Activated naive CD8-positive, alpha-beta T cell (primary cell): ENCODE measurements at regions not wholly inside any gene's neighbourhood (a gene's known extent, or its start where the extent isn't known, plus 50 kb on each side); places are given as distances from the start of the nearest gene placed in this dataset.

Source experiments
- H3K27ac Mint-ChIP-seq: one replicate; pipeline ENCODE4 v1.8.0; 2021; ENCODE audit warnings: mixed read lengths
- H3K27me3 Mint-ChIP-seq: one replicate; pipeline ENCODE4 v1.8.0; 2021; ENCODE audit warnings: mixed read lengths
- H3K36me3 Mint-ChIP-seq: one replicate; pipeline ENCODE4 v1.8.0; 2021; ENCODE audit warnings: mixed read lengths
- H3K4me1 Mint-ChIP-seq: one replicate; pipeline ENCODE4 v1.8.0; 2021; ENCODE audit warnings: low read depth, mixed read lengths
- H3K4me3 Mint-ChIP-seq: one replicate; pipeline ENCODE4 v1.8.0; 2021; ENCODE audit warnings: mild to moderate bottlenecking, mixed read lengths
- H3K9me3 Mint-ChIP-seq: one replicate; pipeline ENCODE4 v1.8.0; 2021; ENCODE audit warnings: low read depth, mixed read lengths

DNA sequence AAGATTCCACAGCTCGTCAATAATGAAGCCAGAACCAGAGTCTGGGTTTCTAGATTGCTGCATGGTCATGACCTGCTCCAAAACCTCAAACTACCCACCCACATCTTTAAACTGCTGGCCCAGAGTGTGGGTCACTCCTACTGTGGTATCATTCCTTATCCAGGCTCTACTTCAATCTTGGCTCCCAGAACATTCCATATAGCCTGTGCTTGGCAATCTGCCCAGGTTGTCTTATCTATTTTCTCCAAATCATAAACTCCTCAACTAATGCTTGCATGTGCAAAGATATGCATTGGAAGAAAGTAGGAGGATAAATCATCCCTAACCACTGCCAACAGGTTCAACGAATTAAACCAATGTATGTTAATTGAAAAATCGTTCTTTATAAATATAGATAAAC, 169.7 kb downstream of the ANXA2 start:
- Mint-ChIP-seq H3K27ac (no peak overlapping the region), H3K4me3 (no peak overlapping the region), H3K27me3 (peaks cover 1% of the 10 kb centered on the region), H3K9me3 (no peaks in the 10 kb centered on the region), H3K4me1 (peaks cover 7% of the 10 kb centered on the region), H3K36me3 (no peaks in the 10 kb centered on the region)

- Mint-ChIP-seq H3K36me3 (no peaks in the 10 kb centered on the region), H3K27ac (peak overlapping the region; percentile 16), H3K9me3 (no peaks in the 10 kb centered on the region), H3K4me3 (no peak overlapping the region), H3K4me1 (peaks cover 7% of the 10 kb centered on the region), H3K27me3 (peaks cover 1% of the 10 kb centered on the region)
Measured at GRCh38 chr15:60228619-60229018, 169.2 kb downstream of the ANXA2 start.

- Mint-ChIP-seq H3K36me3 (peaks cover 2% of the 10 kb centered on the region), H3K27ac (no peak overlapping the region), H3K4me3 (no peak overlapping the region), H3K27me3 (peaks cover 15% of the 10 kb centered on the region), H3K4me1 (peaks cover 4% of the 10 kb centered on the region), H3K9me3 (no peaks in the 10 kb centered on the region)
Measured at GRCh38 chr15:60235951-60236710, 161.7 kb downstream of the ANXA2 start.

DNA sequence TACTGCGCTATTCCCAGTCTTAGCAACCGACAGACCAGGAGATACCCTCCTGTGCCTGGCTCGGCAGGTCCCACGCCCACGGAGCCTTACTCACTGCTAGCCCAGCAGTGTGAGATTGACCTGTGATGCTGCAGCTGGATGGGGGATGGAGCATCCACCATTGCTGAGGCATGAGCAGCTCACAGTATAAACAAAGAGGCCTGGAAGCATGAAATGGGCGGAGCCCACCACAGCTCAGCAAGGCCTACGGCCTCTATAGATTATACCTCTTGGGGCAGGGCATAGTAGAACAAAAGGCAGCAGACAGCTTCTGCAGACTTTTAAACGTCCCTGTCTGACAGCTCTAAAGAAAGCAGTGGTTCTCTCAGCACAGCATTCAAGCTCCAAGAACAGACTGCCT, 160.3 kb downstream of the ANXA2 start:
- Mint-ChIP-seq H3K4me3 (no peak overlapping the region), H3K9me3 (peaks cover 3% of the 10 kb centered on the region), H3K27me3 (peaks cover 16% of the 10 kb centered on the region), H3K27ac (no peak overlapping the region), H3K4me1 (peaks cover 4% of the 10 kb centered on the region), H3K36me3 (peaks cover 2% of the 10 kb centered on the region)

GRCh38 chr15:60243769-60244168, 154.0 kb downstream of the ANXA2 start:
- H3K4me3 Mint-ChIP-seq: no peak overlapping the region
- peaks cover 18% of the 10 kb centered on the region for H3K27me3 Mint-ChIP-seq
- H3K36me3 Mint-ChIP-seq: no peaks in the 10 kb centered on the region
- peaks cover 3% of the 10 kb centered on the region for H3K9me3 Mint-ChIP-seq
- H3K4me1 Mint-ChIP-seq: no peaks in the 10 kb centered on the region
- H3K27ac Mint-ChIP-seq: no peak overlapping the region

- Mint-ChIP-seq H3K36me3 (no peaks in the 10 kb centered on the region), H3K27ac (no peak overlapping the region), H3K4me1 (no peaks in the 10 kb centered on the region), H3K4me3 (no peak overlapping the region), H3K27me3 (peaks cover 13% of the 10 kb centered on the region), H3K9me3 (peaks cover 3% of the 10 kb centered on the region)
Measured at GRCh38 chr15:60244813-60245212, 153.0 kb downstream of the ANXA2 start.

- Mint-ChIP-seq H3K27ac (no peak overlapping the region), H3K27me3 (peaks cover 14% of the 10 kb centered on the region), H3K4me1 (peaks cover under 1% of the 10 kb centered on the region), H3K4me3 (no peak overlapping the region), H3K9me3 (no peaks in the 10 kb centered on the region), H3K36me3 (no peaks in the 10 kb centered on the region)
Measured at GRCh38 chr15:60250316-60250715, 147.5 kb downstream of the ANXA2 start.

DNA sequence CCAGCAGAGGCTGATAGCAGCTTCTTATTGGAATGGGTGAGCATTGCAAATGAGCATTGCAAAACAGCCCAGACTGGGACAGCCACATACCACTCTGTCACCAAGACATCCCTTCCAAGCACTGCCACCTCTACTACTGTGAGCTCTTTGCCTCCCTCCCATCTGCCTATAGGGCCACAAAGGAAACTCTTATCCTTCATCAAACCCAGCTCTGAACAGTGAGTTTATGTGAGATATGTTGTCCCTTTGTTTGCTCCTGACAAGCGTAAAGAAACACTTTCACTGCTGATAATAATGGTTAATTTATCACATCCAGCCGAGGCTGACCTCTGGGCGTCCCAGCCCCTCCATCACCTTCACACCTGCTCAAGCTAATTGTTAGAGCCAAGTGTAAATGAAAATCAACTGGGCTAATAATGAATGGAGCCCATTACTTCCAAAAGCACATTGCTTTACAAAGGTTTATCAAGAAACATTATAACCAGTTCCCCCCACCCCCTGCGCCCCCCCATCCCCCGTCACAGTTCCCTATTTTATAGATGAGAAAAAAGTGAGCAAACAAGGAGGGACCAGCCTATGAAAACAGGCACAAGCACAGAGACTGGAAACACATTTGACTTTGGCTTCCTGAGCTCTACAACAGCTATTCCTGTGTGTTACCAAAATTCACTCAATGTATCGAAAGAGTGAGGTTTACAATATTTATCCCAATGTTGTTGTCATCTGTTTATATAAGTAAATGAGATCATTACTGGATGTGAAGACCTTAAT, 146.3 kb downstream of the ANXA2 start:
- H3K4me1 Mint-ChIP-seq: peaks cover 2% of the 10 kb centered on the region
- H3K4me3 Mint-ChIP-seq: no peak overlapping the region
- no peaks in the 10 kb centered on the region for H3K36me3 Mint-ChIP-seq
- H3K9me3 Mint-ChIP-seq: no peaks in the 10 kb centered on the region
- H3K27me3 Mint-ChIP-seq: peaks cover 14% of the 10 kb centered on the region
- H3K27ac Mint-ChIP-seq: no peak overlapping the region

DNA sequence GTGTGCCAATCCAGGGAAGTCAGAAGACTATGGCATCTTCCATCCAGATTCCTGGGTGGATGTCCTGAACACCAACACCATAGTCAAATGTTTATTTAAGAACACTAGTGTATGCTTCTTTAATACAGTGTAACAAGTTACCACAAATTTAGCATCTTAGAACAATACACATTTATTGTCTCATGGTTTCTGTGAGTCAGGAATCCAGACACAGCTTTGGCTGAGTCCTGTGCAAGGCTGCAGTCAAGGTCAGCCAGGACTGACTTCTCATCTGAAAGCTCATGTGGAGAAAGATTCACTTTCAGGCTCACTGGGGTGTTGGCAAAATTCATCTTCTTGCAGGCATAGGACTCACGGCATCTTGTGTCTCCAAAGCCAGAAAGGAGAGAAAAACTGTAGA, 143.4 kb downstream of the ANXA2 start:
- Mint-ChIP-seq H3K4me3 (no peak overlapping the region), H3K36me3 (no peaks in the 10 kb centered on the region), H3K9me3 (no peaks in the 10 kb centered on the region), H3K27ac (no peak overlapping the region), H3K27me3 (peaks cover 18% of the 10 kb centered on the region), H3K4me1 (peaks cover 2% of the 10 kb centered on the region)

DNA sequence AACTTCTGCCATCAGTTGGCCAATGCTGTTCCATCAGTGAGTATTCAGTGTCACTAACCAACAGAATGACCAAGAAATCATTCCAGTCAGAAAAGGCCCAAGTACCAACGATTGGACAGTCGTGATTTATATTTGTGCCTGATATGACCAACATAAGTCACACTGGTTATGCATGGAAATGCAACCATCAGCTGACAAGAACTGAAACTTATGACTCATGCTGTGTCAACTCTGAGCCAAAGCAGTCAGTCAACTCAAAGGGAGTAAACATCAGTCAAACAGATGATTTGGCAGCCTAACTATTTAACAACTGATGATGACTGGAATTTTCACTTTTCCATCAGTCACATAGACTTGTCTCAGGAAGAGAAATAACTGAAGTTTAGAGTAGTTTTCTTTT, 142.4 kb downstream of the ANXA2 start:
- Mint-ChIP-seq H3K27ac (no peak overlapping the region), H3K4me1 (peaks cover 2% of the 10 kb centered on the region), H3K27me3 (peaks cover 18% of the 10 kb centered on the region), H3K9me3 (no peaks in the 10 kb centered on the region), H3K4me3 (no peak overlapping the region), H3K36me3 (no peaks in the 10 kb centered on the region)

DNA sequence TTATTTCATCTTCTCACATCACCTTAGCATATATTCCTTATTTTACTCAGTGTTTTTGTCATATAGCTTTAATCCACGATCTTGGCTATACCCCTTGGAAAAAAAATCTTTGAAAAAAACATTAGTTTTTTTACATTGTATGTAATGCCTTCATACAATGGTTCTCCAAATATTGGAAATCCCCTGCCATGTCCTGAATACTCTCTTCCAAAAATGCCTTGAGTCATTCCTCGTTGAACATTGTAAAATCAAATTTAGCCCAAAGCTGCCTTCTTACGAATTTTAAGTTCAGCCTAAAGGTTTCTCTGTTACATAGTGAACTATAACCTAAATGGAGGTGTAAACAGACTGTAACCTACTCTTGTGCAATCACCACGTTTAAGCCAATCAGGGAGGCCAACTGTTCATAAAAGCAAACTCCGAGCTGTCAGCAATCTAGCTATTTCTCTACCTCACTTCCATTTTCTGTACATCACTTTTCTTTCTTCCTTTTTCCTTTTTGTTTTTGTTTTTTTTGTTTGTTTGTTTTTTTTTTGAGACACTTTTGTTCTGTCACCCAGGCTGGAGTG, 140.1 kb downstream of the ANXA2 start:
- Mint-ChIP-seq H3K27ac (no peak overlapping the region), H3K36me3 (no peaks in the 10 kb centered on the region), H3K27me3 (peaks cover 11% of the 10 kb centered on the region), H3K4me1 (peaks cover 2% of the 10 kb centered on the region), H3K9me3 (no peaks in the 10 kb centered on the region), H3K4me3 (no peak overlapping the region)

- no peaks in the 10 kb centered on the region for H3K36me3 Mint-ChIP-seq
- H3K4me3 Mint-ChIP-seq: no peak overlapping the region
- peaks cover 5% of the 10 kb centered on the region for H3K27me3 Mint-ChIP-seq
- peaks cover 2% of the 10 kb centered on the region for H3K4me1 Mint-ChIP-seq
- H3K9me3 Mint-ChIP-seq: no peaks in the 10 kb centered on the region
- no peak overlapping the region for H3K27ac Mint-ChIP-seq
Measured at GRCh38 chr15:60259469-60259868, 138.3 kb downstream of the ANXA2 start.

- Mint-ChIP-seq H3K27me3 (peaks cover 6% of the 10 kb centered on the region), H3K27ac (no peak overlapping the region), H3K4me1 (no peaks in the 10 kb centered on the region), H3K4me3 (no peak overlapping the region), H3K9me3 (no peaks in the 10 kb centered on the region), H3K36me3 (no peaks in the 10 kb centered on the region)
Measured at GRCh38 chr15:60264088-60264487, 133.7 kb downstream of the ANXA2 start.

- Mint-ChIP-seq H3K36me3 (no peaks in the 10 kb centered on the region), H3K4me3 (no peak overlapping the region), H3K9me3 (no peaks in the 10 kb centered on the region), H3K27me3 (peaks cover 6% of the 10 kb centered on the region), H3K27ac (no peak overlapping the region), H3K4me1 (no peaks in the 10 kb centered on the region)
Measured at GRCh38 chr15:60264566-60264965, 133.2 kb downstream of the ANXA2 start.

DNA sequence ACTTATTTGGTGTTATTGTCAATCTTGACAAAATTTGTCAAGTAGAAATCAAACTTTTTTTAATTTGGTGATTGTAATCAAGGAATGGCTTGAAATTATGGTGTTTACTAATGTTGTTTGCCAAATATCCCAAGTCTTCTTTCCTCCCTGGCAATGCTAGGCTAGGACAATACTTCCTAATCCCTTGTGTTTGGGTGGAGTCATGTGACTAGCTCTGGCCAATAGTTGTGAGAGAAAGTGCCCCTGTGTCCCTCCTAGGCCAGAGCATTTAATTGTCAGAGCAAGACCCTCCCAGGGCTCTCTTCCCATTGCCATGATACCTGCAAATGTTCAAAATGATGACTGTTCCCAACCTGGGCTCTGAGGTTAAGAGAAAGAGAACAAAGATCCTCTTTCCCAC, 132.7 kb downstream of the ANXA2 start:
- Mint-ChIP-seq H3K27ac (no peak overlapping the region), H3K4me1 (no peaks in the 10 kb centered on the region), H3K9me3 (no peaks in the 10 kb centered on the region), H3K27me3 (peaks cover 6% of the 10 kb centered on the region), H3K4me3 (no peak overlapping the region), H3K36me3 (no peaks in the 10 kb centered on the region)
